Breast epithelium (tissue), 4 donors: ENCODE measurements at regions not wholly inside any gene's neighbourhood (a gene's known extent, or its start where the extent isn't known, plus 50 kb on each side); places are given as distances from the start of the nearest gene placed in this dataset.

Source experiments
- DNase-seq, 2 donors: peaks; one replicate each; pipeline ENCODE4 v3.0.0-alpha.2; 2019; ENCODE audit warnings: low spot score in 2 of 2
- H3K27ac ChIP-seq, 2 donors: fragments of 200-600 bp; sonication (generic) in 1 of 2; one replicate each; pipeline ENCODE4 v1.5.1; 2016 to 2019; ENCODE audit warnings: mild to moderate bottlenecking in 1 of 2
- H3K27me3 ChIP-seq, 2 donors: fragments of 200-600 bp; sonication (generic) in 1 of 2; one replicate each; pipeline versions ENCODE4 v1.5.1 to v1.6.0; 2017 to 2019; ENCODE audit warnings: control low read depth in 1 of 2, mild to moderate bottlenecking in 1 of 2
- H3K36me3 ChIP-seq: fragments of 200-600 bp; one replicate; pipeline ENCODE4 v1.5.1; 2019
- H3K4me1 ChIP-seq, 2 donors: fragments of 200-600 bp; sonication (generic); one replicate each; pipeline ENCODE4 v1.5.1; 2016 to 2019; ENCODE audit warnings: control low read depth in 1 of 2
- H3K4me3 ChIP-seq, 3 donors: fragments of 200-600 bp; sonication (generic); 1 replicate in 2 of 3; 2 replicates in 1 of 3; pipeline ENCODE4 v1.5.1; 2016 to 2019; ENCODE audit warnings: mild to moderate bottlenecking in 3 of 3, moderate library complexity in 2 of 3
- H3K9me3 ChIP-seq, 2 donors: fragments of 200-600 bp; sonication (generic) in 1 of 2; one replicate each; pipeline ENCODE4 v1.5.1; 2016 to 2019; ENCODE audit warnings: control low read depth in 1 of 2
- CTCF ChIP-seq, 3 donors: fragments of 450-650 bp; IDR thresholded peaks; one replicate each; pipeline ENCODE4 v1.5.1; 2016 to 2017; ENCODE audit warnings: antibody characterized with exemption in 3 of 3, mild to moderate bottlenecking in 3 of 3, moderate library complexity in 3 of 3
- POLR2A ChIP-seq: fragments of 450-650 bp; IDR thresholded peaks from one replicate; pipeline ENCODE4 v1.6.1; 2016; ENCODE audit warnings: antibody characterized with exemption, mild to moderate bottlenecking, moderate library complexity
- POLR2AphosphoS5 ChIP-seq, 3 donors: sonication (generic); formaldehyde crosslinking; IDR thresholded peaks; one replicate each; pipeline ENCODE4 v1.6.1; 2017; ENCODE audit warnings: antibody characterized with exemption in 3 of 3
- intact Hi-C: fragments of 100-400 bp; cut with DNase I; formaldehyde crosslinking; loops from one replicate; pipeline ENCODE4 v1.15.1; 2023; ENCODE audit warnings: low total_unique reads

- TF ChIP-seq CTCF (IDR thresholded peaks at IDR 0.05) (no peak), POLR2A (no peak), POLR2AphosphoS5 (IDR thresholded peaks at IDR 0.05) (no peak)
- H3K4me1 ChIP-seq = peaks cover 0 to 4% of the 10 kb centered on the region in 2 donors
- H3K4me3 ChIP-seq = no peak overlapping the region
- no peaks in the 10 kb centered on the region for H3K9me3 ChIP-seq
- H3K27ac ChIP-seq = no peak overlapping the region
- intact Hi-C loops = no loop called here
- H3K27me3 ChIP-seq = peaks cover 0 to 12% of the 10 kb centered on the region in 2 donors
- no peak for DNase-seq
- no peaks in the 10 kb centered on the region for H3K36me3 ChIP-seq
Observed at GRCh38 chr2:5977477-5977876, 285.3 kb downstream of the SOX11 start.

DNA sequence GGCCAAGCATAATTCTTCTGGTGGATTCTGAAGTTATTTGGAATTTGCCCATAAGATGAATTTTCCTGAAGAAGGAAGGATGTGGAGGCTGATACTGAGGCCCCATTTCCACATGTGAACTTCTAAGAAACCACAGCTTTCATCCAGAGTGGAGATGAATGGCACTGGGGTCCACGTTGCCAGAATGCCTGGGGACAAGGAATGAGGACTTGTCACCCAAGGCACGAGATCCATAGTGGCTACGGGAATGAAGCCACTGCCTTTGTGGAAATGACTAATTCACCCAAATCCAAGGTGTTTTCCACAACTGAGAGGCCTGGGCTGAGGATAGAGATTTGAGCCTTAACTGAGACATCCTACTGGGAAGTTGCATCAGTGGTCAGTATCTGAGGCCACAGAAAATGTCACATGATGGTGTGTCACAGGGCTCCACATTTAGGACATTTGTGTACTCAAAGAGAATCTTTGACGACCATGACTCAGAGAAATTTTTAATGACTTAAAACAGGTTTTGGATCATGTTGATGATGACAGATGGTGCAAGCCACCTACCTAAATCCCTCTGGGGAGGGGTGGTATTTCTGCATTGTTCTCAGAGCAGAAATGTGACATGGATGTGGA is 286.1 kb downstream of the SOX11 start:
- H3K36me3 ChIP-seq = no peaks in the 10 kb centered on the region
- no peak for DNase-seq
- no peaks in the 10 kb centered on the region for H3K9me3 ChIP-seq
- intact Hi-C loops = no loop called here
- H3K4me3 ChIP-seq = no peak overlapping the region
- no peak overlapping the region for H3K27ac ChIP-seq
- H3K4me1 ChIP-seq = peaks cover 0 to 4% of the 10 kb centered on the region in 2 donors
- peaks cover 0 to 19% of the 10 kb centered on the region in 2 donors for H3K27me3 ChIP-seq
- TF ChIP-seq CTCF (IDR thresholded peaks at IDR 0.05) (no peak), POLR2A (no peak), POLR2AphosphoS5 (IDR thresholded peaks at IDR 0.05) (no peak)

- no peaks in the 10 kb centered on the region for H3K9me3 ChIP-seq
- no peak for TF ChIP-seq POLR2A
- TF ChIP-seq CTCF (IDR thresholded peaks at IDR 0.05) = no peak
- no peak for TF ChIP-seq POLR2AphosphoS5 (IDR thresholded peaks at IDR 0.05)
- DNase-seq = no peak
- peaks cover 0 to 24% of the 10 kb centered on the region in 2 donors for H3K27me3 ChIP-seq
- peaks cover 0 to 4% of the 10 kb centered on the region in 2 donors for H3K4me1 ChIP-seq
- H3K27ac ChIP-seq = no peak overlapping the region
- intact Hi-C loops = no loop called here
- no peaks in the 10 kb centered on the region for H3K36me3 ChIP-seq
- H3K4me3 ChIP-seq = no peak overlapping the region
Observed at GRCh38 chr2:5980450-5981190, 288.4 kb downstream of the SOX11 start.

- Histone ChIP-seq H3K36me3 (no peaks in the 10 kb centered on the region), H3K27me3 (peaks cover 0 to 24% of the 10 kb centered on the region in 2 donors), H3K4me1 (peaks cover 0 to 4% of the 10 kb centered on the region in 2 donors), H3K9me3 (no peaks in the 10 kb centered on the region), H3K4me3 (no peak overlapping the region), H3K27ac (no peak overlapping the region)
- intact Hi-C loops = no loop called here
- TF ChIP-seq POLR2AphosphoS5 (IDR thresholded peaks at IDR 0.05) = no peak
- TF ChIP-seq CTCF (IDR thresholded peaks at IDR 0.05) = no peak
- no peak for TF ChIP-seq POLR2A
- no peak for DNase-seq
Observed at GRCh38 chr2:5982193-5982902, 290.2 kb downstream of the SOX11 start.

- TF ChIP-seq POLR2A (no peak), CTCF (IDR thresholded peaks at IDR 0.05) (no peak), POLR2AphosphoS5 (IDR thresholded peaks at IDR 0.05) (no peak)
- H3K27me3 ChIP-seq = peaks cover 0 to 24% of the 10 kb centered on the region in 2 donors
- no peak for DNase-seq
- H3K4me1 ChIP-seq = peaks cover 0 to 4% of the 10 kb centered on the region in 2 donors
- no peaks in the 10 kb centered on the region for H3K9me3 ChIP-seq
- intact Hi-C loops = no loop called here
- no peaks in the 10 kb centered on the region for H3K36me3 ChIP-seq
- no peak overlapping the region for H3K4me3 ChIP-seq
- no peak overlapping the region for H3K27ac ChIP-seq
Observed at GRCh38 chr2:5982903-5983265, 290.7 kb downstream of the SOX11 start.
